ENCODE measurements at regions not wholly inside any gene's neighbourhood (a gene's known extent, or its start where the extent isn't known, plus 50 kb on each side); places are given as distances from the start of the nearest gene placed in this dataset.

DNA sequence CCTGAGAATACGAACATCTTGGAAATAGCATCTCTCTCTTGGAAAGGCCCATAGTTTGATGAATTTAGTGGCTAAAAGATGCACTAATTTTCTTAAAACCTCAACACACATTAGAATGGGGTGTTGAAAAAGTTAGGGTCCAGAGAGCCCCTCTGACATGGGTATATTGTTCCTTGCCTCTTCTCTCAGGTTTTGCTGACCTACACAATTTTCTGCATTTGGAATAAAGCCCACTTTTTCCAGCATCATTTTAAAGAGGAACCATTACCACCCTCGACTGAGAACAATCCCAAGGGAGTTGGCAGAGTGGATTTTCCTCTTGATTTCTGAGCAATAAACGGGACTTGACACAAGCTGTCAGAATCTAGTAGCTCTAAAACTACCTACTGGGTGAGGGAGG is 156.1 kb downstream of the PMP22 start:
- no peak for DNase-seq

DNA sequence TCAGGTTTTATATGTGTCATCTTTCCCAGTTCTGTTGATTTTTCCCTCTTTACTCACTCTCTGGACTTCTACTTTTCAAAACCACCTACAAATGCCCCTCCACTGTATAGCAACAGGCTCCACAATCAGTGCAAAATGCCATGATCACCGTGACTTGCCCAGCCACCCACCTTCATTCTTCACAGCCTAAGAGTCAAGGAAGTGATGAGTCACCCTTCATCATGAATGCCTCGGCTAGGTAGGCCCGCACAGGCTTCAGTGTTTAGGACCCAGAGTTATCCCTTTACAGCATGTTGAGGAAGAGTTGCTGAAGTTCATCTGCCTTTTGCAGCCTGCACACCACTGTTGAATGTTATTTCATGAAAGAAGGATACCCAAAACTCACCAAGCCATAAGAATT is 158.6 kb downstream of the PMP22 start:
- no peak for DNase-seq

- DNase-seq = no peak
Measured at GRCh38 chr17:15103785-15104184, 161.3 kb downstream of the PMP22 start.

GRCh38 chr17:15101175-15101574 is 164.0 kb downstream of the PMP22 start:
- DNase-seq = no peak

DNA sequence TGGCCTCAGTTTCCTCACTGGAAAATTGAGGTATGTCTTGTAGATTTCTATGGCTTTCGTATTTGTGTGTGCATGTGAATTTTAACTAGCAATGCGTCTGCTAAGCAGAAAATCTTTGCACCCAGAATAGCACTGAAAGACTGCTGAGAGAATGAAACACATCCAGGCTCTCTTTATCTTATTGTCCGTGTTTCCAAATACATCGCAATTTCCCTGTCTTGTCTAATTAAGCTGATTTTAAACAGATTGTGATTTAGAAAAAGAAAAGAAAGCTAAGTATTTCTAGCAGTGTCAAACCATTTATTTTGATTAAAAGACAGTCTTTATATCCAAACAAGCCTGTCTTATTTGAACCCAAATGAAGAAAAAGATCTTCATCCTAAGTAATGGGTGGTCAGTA is 168.6 kb downstream of the PMP22 start:
- DNase-seq = no peak

DNA sequence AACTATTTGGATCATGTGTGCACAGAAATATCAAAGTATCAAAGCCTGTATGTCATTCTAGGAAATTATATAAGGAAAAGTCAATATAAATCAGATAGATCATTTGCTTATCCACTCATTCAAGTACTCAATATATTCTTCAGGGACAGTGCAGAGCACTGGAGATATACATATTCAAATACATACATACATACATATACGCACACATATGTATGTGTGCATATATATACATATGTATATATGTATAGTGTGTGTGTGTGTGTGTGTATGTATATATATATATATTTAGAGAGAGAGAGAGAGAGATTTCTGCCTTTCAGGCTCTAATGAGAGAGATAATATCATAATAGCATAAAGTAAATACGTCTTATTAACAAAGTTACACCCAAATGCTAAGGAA is 169.2 kb downstream of the PMP22 start:
- DNase-seq = no peak

DNA sequence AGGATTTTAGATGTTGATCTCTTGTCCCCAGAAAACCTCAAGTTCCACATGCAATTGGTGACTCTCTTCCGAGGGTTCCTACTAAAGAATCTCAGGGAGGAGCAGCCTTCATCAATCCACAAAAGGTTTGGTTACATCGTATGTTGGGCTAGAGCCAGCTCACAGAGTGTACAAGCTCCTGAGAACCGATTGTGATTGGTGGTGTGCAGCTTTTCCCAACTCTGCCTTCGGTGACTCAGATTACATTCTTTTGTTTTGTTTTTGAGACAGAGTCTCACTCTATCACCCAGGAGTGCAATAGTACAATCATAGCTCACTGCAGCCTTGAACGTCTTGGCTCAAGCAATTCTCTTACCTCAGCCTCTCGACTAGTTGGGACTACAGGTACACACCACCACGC is 172.4 kb downstream of the PMP22 start:
- no peak for DNase-seq

DNA sequence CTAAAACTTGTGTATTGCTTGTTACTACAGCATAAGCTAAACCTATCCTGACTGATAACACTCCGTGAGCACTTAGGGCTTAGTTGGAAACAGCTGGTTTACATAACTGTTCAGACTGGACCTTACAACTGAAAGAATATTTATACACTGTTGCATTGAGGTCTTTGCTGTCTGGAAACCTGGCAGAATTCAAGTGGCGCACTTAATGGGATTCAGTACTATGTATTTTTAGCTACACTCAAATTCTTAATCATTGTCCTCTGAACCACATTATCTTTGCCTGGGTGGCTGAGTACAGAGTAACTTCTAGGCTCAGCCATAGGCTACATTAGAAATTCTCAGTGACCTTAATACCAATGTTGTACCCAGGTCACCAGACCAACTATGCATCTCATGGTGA is 172.9 kb downstream of the PMP22 start:
- DNase-seq = no peak

- no peak for DNase-seq
Measured at GRCh38 chr17:15091825-15092224, 173.3 kb downstream of the PMP22 start.

DNA sequence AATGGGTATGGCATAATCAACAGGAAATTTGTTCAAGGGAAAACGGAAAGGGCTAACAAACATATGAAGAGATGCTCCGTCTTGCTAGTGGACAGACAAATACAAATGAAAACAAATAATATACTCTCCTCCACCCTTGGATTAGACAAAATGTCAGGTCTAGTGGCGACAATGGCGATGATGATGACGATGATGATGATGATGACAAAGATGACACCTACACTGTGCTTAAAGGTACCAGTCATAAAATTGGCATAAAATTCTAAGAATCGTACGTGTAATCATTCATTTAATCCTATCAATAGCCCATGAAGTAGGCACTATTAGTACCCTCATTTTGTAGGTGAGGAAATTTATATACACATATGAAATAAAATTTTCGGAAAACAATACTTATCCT is 174.6 kb downstream of the PMP22 start:
- DNase-seq = no peak

- no peak for DNase-seq
Measured at GRCh38 chr17:15087946-15088345, 177.2 kb downstream of the PMP22 start.

DNA sequence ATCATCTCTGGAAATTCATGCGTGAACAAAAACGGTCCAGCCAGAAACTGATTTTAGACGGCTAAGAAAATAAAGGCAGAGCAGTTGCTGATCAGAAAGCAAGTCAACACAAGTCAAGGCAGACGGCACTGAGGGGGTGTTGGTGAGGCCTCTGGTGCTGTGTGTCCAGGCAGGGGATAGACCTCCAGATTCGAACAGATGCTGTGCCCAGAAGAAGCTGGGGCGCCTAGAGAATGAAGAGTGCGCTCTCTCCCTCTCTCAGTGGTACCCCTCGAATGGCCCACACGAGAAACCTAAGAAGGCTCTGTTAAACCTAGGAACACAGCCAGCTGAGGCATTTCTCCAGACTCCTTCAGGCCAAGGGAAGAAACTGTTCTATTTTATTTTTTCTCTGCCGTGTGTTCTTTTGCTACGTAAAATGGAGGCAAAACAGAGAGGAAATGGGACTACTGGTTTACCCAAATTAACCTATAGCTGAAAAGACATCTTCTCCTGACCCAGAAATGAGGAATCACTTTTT is 178.3 kb downstream of the PMP22 start:
- no peak for DNase-seq

DNA sequence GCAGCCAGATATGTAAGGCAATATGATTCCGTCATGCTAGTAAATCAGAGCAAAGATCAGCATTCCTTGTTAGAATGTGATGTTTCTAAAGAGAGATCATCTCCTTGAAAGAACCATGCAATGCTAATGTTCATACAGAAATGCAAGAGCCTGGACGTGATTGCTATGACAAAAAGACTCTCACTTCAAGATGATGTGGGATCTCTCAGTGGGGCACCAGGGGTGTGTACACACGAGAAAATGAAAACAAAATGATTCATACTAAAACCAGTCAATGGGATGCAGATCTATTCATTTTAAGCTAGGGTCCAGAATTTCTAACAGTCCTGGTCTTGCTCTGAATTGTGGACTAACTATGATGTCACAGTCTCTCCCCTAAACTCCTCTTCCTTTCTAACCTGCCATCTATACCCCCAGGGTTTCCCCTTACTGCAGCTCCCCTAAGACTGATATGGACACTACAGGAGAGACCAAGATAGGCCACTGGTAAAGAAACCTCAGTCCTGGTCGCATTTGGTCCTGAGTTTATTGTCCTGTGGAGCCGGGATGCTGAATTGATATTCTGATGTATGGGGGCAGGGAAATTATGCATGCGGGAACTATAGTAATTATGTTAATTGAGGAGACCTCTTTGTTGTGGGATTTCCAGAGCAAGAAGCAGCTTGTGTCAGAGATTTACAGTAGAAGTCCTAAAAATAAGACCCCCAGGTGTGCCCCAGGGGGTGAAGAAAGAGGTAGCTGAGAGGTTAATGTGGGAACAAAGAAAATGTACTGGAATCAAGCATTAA is 179.0 kb downstream of the PMP22 start:
- DNase-seq = no peak

DNA sequence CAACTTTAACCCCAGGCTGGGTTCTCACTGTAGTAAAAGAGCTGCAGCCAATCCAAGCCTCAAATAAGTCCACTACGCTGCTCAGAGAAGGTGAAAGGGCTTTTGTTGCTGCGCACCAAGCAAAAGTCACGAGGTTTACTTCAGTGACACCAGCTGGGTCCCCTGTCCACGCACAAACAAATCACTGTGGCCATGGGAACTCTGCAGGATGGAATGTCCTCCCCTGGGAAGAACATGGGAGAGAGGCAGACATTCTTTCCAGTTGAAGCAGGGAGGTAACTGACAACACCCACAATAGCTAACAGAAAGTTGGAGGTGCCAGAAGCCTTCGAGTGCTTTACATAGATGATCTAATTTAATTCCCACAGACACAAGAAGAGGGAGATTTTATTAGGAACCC is 181.9 kb downstream of the PMP22 start:
- DNase-seq = no peak

- DNase-seq = no peak
Measured at GRCh38 chr17:15081008-15081407, 184.1 kb downstream of the PMP22 start.

- DNase-seq = no peak
Measured at GRCh38 chr17:15078570-15078969, 186.6 kb downstream of the PMP22 start.

DNA sequence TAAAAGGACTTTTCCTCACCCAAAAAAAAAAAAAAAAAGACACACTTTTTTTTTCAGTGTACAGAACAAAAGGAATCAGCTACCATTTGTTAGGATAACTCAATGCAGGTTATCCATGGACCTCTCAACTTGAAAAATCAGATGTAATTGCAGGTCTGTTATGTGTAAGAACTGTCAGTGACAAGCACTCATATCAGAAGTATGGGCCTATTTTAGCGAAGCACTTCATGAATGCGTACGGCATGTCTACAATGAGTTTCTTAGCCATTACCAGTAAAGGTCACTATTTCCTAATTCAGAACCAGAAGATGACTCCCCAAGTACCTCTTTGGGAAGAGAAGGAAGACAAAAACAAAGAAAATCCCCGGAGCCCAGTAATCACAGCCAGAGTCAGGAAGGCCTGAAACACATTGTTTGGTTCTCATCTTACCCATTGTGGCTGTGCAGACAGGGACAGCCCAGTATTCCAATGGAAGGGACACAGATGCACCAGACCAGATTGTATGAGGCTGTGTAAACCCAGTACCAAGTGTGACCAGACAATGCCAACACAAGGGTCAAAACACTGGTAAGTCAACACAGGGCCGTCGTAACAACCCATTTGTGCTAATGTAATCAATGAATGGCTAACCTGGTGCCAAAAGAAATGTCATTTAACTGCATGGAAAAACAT is 188.0 kb downstream of the PMP22 start:
- DNase-seq = no peak

DNA sequence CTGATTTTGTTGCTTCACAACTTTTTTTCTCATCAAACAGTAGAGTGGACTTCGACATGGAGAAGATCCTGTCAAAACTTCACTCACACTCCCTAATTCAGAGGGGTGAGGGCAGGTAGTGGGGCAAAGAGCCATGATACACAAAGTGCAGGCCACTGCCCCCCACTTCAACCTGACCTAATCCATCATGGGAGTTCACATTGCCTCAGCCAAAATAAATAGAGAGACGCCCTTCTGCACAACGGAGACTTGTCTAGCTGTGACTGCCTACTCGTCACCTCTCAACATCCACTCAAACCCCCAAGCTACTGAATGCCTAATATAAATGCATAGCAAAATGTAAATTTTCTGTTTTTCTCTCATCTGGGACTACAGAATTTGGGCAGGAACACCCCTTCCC is 213.2 kb downstream of the PMP22 start:
- no peak for DNase-seq

GRCh38 chr17:15049795-15050160 is 215.3 kb downstream of the PMP22 start:
- no peak for DNase-seq

- DNase-seq = no peak
Measured at GRCh38 chr17:15048933-15049794, 216.0 kb downstream of the PMP22 start.

GRCh38 chr17:15048381-15048780 is 216.7 kb downstream of the PMP22 start:
- DNase-seq = no peak

DNA sequence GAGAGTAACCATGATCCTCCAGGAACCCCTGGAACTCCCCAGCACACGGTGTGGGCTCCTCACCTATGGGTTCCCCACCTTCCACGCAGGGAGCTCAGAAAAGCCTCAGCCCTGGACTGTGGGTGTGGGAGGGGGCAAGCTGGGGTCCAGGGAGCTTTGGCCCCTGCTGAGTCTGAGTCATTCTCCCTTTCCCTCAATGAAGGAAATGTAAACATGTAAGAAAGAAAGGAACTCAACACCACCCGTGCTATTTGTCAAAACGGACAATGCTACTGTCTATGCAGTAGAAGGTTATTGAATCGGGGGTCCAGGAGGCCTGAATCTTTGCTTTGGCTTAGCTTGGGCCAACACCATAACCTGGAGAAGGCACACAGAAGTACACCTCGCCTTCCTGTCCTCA is 222.8 kb downstream of the PMP22 start:
- DNase-seq = no peak

DNA sequence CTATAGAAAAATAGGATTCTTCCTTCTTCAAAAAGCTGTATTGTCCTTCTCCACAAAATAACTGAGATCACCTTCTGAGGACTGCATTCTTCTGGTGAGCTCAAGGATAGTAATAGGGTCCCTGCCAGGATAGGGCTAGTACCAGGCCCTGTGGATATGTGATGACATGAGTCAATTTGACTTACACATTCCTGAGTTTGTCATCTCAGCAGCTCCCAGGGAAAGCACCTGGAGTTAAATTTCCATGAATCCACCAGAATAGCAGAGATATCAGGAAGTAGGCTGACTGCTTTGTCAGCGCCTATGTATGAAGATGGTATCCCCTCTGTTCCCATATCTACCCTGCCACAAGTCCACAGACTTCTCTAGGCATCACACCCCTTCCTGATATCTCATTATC is 225.8 kb downstream of the PMP22 start:
- no peak for DNase-seq

DNA sequence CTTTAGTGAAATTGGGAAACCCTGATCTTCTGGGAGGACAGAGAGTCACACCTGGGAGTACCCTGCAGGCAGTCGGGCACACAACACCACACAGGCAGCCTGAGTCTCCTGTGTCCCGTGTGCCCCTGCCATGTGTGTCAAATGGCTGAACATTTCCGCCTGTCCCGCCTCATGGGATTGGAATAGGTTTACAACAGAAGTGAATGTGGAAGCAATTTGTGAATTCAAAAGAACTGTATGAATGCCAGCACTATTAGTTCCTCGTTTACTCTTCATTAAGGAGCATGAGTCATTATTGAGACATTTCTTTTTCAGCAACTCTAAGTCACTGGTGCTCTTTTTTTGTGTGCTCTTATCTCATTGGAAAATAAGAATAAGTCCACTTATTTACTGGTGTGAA is 226.5 kb downstream of the PMP22 start:
- DNase-seq = no peak

All from CD4-positive, alpha-beta T cell treated with Interferon gamma for 1 hour (primary cell).